Common myeloid progenitor, CD34-positive (primary cell): ENCODE measurements at regions not wholly inside any gene's neighbourhood (a gene's known extent, or its start where the extent isn't known, plus 50 kb on each side); places are given as distances from the start of the nearest gene placed in this dataset.
"Not testable (repeated sequence)": the region's sequence is repeated elsewhere in the genome, so short reads cannot be mapped to it uniquely, and the experiment has no call there.

Source experiments
- CTCF ChIA-PET: fragments of 350-600 bp; sonication (Branson Sonifier 250); formaldehyde crosslinking; loops from one replicate; lab custom pipeline; 2021; ENCODE audit warnings: antibody characterized with exemption; lab: Charles Lee
- POLR2A ChIA-PET: fragments of 350-600 bp; sonication (Branson Sonifier 250); formaldehyde crosslinking; loops from one replicate; lab custom pipeline; 2021; ENCODE audit warnings: antibody characterized with exemption; lab: Charles Lee
- DNase-seq, 3 donors: peaks; one replicate each; pipeline versions ENCODE4 v3.0.0 to v3.0.0-alpha.2; 2013
- H3K27ac ChIP-seq, 2 experiments: 1 replicate in 1 of 2; 2 replicates in 1 of 2; pipeline ENCODE4 v1.7.0; 2013; ENCODE audit warnings: inconsistent platforms in 2 of 2, low read length in 2 of 2, mild to moderate bottlenecking in 2 of 2, low read depth in 1 of 2, moderate library complexity in 1 of 2; ENCODE audit not compliant: severe bottlenecking in 2 of 2, insufficient read depth in 1 of 2, poor library complexity in 1 of 2
- H3K27me3 ChIP-seq, 5 experiments: replicated peaks in 2 of 5; 1 replicate in 3 of 5; 2 replicates in 2 of 5; pipeline versions ENCODE4 v1.6.1 to v1.7.0; 2013; ENCODE audit warnings: low read length in 4 of 5, mild to moderate bottlenecking in 2 of 5, moderate library complexity in 2 of 5, inconsistent platforms in 1 of 5; ENCODE audit not compliant: insufficient read depth in 5 of 5, control insufficient read depth in 4 of 5
- H3K36me3 ChIP-seq, 4 experiments: 1 replicate in 2 of 4; 2 replicates in 2 of 4; pipeline versions ENCODE4 v1.6.1 to v1.7.0; 2013; ENCODE audit warnings: low read length in 3 of 4, control low read depth in 1 of 4, mild to moderate bottlenecking in 1 of 4; ENCODE audit not compliant: control insufficient read depth in 4 of 4, insufficient read depth in 4 of 4
- H3K4me1 ChIP-seq, 4 experiments: 1 replicate in 3 of 4; 2 replicates in 1 of 4; pipeline versions ENCODE4 v1.6.1 to v1.7.1; 2013; ENCODE audit warnings: low read length in 3 of 4, mild to moderate bottlenecking in 3 of 4, control low read depth in 1 of 4, inconsistent platforms in 1 of 4, moderate library complexity in 1 of 4; ENCODE audit not compliant: control insufficient read depth in 4 of 4, insufficient read depth in 4 of 4; ENCODE audit errors: control extremely low read depth in 1 of 4
- H3K4me3 ChIP-seq, 7 experiments: 1 replicate in 4 of 7; 2 replicates in 3 of 7; pipeline versions ENCODE4 v1.5.1 to v1.7.0; 2013; ENCODE audit warnings: mild to moderate bottlenecking in 7 of 7, low read length in 6 of 7, moderate library complexity in 6 of 7, inconsistent platforms in 2 of 7, low read depth in 2 of 7, control low read depth in 1 of 7; ENCODE audit not compliant: insufficient read depth in 4 of 7, control insufficient read depth in 1 of 7; ENCODE audit errors: extremely low read depth in 1 of 7
- H3K9me3 ChIP-seq, 5 experiments: 1 replicate in 4 of 5; 2 replicates in 1 of 5; pipeline versions ENCODE4 v1.6.1 to v1.7.1; 2013; ENCODE audit warnings: low read length in 4 of 5, mild to moderate bottlenecking in 2 of 5, inconsistent platforms in 1 of 5, low read depth in 1 of 5, moderate library complexity in 1 of 5; ENCODE audit not compliant: control insufficient read depth in 4 of 5, insufficient read depth in 2 of 5; ENCODE audit errors: control extremely low read depth in 1 of 5
- WGBS: methylation state at CpG from one replicate; pipeline ENCODE4 v1.1.5; 2013; ENCODE audit not compliant: insufficient coverage; 5-methylcytosine and 5-hydroxymethylcytosine counted together

DNA sequence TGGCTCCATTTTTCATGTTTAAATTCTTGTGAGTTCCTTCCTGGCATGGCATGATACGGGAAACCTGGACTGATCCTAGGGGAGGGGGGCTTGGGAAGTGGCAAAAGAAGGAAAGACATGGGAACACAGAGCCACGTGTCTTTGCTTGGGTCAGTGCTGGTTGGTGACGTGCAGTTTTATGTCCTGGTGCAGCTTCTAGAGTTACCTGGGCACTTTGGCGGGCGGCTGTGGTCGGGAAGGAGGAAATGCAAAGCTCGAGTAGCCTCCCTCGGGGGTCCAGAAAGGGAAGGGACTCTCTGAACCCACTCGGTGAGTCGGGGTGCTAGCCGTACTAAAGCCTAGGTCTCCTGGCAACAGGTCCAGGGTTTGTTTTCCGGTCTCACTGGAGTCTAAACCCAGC is 94.6 kb downstream of the APOB start:
- WGBS, result 79% methylated on average over 12 of the region's 12 CpGs
- Histone ChIP-seq H3K9me3 (no peaks in the 10 kb centered on the region), H3K36me3 (no peaks in the 10 kb centered on the region), H3K27me3 (peaks cover 0 to 3% (median 0%) of the 10 kb centered on the region in 5 experiments), H3K27ac (no peak overlapping the region), H3K4me1 (no peaks in the 10 kb centered on the region), H3K4me3 (no peak overlapping the region)
- POLR2A ChIA-PET, result no interaction called here
- no peak for DNase-seq
- CTCF ChIA-PET, result no interaction called here

DNA sequence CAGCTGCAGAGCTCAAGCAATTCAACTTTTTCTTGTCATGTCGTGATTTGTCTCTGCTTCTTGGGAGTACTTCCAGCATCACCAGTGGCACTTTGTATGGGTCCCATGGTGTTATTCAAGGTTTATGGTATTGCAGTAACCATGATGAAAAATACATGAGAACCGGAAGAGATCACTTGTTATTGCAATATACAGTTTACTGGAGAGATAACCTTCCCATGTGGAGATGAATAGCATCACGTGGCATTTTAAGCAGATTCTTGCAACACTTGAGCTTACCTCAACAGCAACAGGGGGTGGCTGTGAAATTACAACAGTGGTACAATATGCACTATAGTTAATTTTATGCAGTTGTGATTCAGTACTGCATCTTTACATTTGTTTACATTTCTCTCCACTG is 97.4 kb downstream of the APOB start:
- Histone ChIP-seq H3K9me3 (peaks cover 0 to 1% (median 0%) of the 10 kb centered on the region in 5 experiments), H3K27me3 (peaks cover 0 to 1% (median 0%) of the 10 kb centered on the region in 5 experiments), H3K36me3 (no peaks in the 10 kb centered on the region), H3K4me3 (no peak overlapping the region), H3K27ac (no peak overlapping the region), H3K4me1 (no peaks in the 10 kb centered on the region)
- DNase-seq, result no peak
- ChIA-PET POLR2A (no interaction called here), CTCF (interaction anchor here (1.1 kb wide), 1 partner anchor 16 kb away, joined by 3 read pairs; no protein-coding TSS in a partner anchor)
- 92% methylated on average over 2 of the region's 3 CpGs for WGBS

DNA sequence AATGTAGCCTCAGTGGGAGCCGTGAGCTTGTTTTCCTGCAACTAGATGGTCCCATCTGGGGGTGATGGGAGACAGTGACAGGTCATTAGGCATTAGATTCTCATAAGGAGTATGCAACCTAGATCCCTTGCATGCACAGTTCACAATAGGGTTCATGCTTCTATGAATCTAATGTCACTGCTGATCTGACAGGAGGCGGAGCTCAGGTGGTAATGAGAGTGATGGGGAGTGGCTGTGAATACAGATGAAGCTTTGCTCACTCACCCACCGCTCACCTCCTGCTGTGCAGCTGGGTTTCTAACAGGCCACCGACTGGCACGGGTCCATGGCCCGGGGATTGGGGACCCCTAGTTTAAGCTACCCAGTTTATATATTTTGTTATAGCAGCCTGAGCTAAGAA is 100.2 kb downstream of the APOB start:
- H3K4me1 ChIP-seq, CTCF ChIA-PET, POLR2A ChIA-PET, H3K27ac ChIP-seq, DNase-seq, H3K4me3 ChIP-seq, H3K27me3 ChIP-seq, H3K9me3 ChIP-seq, H3K36me3 ChIP-seq: not testable (repeated sequence)
- no CpG with 5 or more reads among the region's 6 CpGs for WGBS

DNA sequence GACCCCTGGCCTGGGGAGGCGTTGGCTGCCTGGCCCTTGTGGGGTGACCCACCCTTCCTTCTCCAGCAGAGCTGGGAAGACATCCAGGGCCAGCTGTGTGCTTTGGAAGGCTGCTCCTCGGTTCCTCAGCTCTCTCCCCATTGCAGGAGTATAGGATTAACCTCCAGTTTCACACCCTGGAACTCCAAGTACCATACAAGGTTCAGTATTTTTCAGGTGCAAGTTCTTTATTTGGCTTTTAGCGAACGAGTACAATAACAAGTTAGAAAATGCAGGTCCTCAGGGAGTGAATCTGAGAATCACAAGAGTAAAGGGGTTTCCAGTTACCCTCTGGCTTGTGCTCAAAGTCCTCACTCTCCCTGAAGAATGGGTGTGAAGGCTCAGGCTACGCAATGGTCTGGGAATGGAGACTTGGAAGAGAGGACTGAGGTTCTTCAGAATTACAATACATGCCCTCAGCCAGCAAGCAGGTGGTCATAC is 101.2 kb downstream of the APOB start:
- no peaks in the 10 kb centered on the region for H3K4me1 ChIP-seq
- H3K4me3 ChIP-seq, result no peak overlapping the region
- peaks cover 0 to 1% (median 0%) of the 10 kb centered on the region in 5 experiments for H3K9me3 ChIP-seq
- CTCF ChIA-PET, result interaction anchor here (1.7 kb wide), 1 partner anchor 21 kb away, joined by 4 read pairs; no protein-coding TSS in a partner anchor
- H3K27me3 ChIP-seq, result peaks cover 0 to 1% (median 0%) of the 10 kb centered on the region in 5 experiments
- no peaks in the 10 kb centered on the region for H3K36me3 ChIP-seq
- no peak overlapping the region for H3K27ac ChIP-seq
- DNase-seq, result no peak
- WGBS, result 96% methylated on average over 5 of the region's 5 CpGs
- POLR2A ChIA-PET, result no interaction called here

DNA sequence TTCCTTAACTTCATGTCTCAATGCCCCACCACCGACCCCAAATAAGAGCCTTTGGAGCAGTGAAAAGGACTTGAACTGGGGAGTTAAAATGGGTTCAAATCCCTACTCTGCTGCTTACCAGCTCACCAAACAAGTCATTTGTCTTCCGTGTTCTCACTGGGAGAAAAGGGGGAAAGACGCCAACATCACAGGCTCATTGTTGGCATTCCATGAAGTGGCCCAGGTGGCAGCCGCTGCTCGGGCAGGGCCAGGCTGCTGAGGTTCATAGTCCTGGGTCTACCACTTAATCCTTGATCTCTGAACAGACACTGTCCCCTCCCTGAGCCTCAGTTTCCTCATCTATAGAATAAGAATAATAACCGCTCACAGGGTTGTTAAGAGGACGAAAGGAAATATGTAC is 103.0 kb downstream of the APOB start:
- POLR2A ChIA-PET, result no interaction called here
- peaks cover 0 to 1% (median 0%) of the 10 kb centered on the region in 5 experiments for H3K9me3 ChIP-seq
- no peak for DNase-seq
- CTCF ChIA-PET, result interaction anchor here (1.0 kb wide), 1 partner anchor 21 kb away, joined by 3 read pairs; no protein-coding TSS in a partner anchor
- WGBS, result 92% methylated on average over 4 of the region's 7 CpGs
- no peaks in the 10 kb centered on the region for H3K36me3 ChIP-seq
- H3K4me3 ChIP-seq, result no peak overlapping the region
- no peak overlapping the region for H3K27ac ChIP-seq
- peaks cover 0 to 4% (median 0%) of the 10 kb centered on the region in 5 experiments for H3K27me3 ChIP-seq
- H3K4me1 ChIP-seq, result no peaks in the 10 kb centered on the region

DNA sequence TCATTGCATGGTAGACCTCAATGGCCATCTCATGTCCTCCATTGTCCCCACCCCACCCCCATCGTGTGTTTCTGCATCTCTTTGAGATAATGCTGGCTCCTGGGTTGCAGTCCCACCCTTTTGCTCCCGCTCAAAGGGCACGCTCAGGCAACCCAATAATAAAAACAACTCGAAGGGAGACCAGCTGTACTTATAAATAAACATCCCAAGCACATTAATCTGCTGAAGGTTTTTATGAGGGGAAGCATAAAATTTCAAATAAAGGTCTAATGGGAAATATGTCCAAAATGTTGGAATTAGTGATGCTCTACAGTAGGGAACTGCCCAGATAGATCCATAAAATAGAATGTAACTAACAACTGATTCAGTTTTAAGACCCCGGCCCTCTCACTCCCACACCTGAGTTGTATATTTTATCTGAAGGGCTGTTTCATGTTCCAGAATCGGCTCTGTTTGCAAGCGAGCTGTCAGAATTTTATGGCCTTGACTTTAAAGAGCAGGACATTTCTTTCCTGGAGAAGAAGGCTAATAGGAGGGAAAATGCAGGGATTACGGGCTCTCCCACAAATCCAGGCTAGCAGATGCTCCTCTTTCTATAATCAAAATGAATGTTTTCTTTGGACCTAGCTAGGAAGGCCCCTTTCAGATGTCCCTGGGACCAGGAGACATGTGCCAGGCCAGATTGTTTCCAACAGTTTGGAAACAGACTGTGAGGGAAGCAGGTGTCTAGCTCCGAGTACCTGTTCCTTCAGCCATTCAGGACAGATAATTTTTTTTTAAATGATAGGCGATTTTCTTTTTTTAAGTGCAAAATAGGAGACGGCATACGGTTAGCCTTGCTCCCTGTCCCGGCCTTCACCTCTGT is 103.7 kb downstream of the APOB start:
- Histone ChIP-seq H3K36me3 (no peaks in the 10 kb centered on the region), H3K27ac (no peak overlapping the region), H3K27me3 (peaks cover 0 to 4% (median 0%) of the 10 kb centered on the region in 5 experiments), H3K9me3 (peaks cover 0 to 1% (median 0%) of the 10 kb centered on the region in 5 experiments), H3K4me1 (no peaks in the 10 kb centered on the region), H3K4me3 (no peak overlapping the region)
- 79% methylated on average over 9 of the region's 13 CpGs for WGBS
- POLR2A ChIA-PET, result no interaction called here
- CTCF ChIA-PET, result interaction anchor here (1.0 kb wide), 1 partner anchor 22 kb away, joined by 3 read pairs; no protein-coding TSS in a partner anchor
- DNase-seq, result no peak

DNA sequence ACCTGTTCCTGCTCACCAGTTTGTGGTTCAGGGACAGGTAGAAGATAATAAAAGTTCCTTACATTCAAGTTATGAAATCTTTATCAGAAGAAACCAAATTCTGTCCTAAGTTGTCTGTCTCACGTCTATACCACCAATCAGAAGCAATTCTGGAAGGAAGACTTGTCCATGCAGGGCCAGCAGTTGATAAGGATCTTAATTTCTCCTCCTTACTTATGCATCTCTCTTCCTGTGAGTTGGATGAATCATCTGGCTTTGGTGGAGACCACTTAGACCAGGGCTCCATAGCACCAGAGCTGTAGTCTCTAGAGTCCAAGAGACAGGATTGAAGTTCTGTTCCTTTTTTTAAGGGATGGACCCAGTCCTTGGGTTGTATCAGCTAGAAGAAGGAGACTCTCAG is 106.5 kb downstream of the APOB start:
- Histone ChIP-seq H3K36me3 (no peaks in the 10 kb centered on the region), H3K27ac (no peak overlapping the region), H3K27me3 (peaks cover 0 to 8% (median 0%) of the 10 kb centered on the region in 5 experiments), H3K4me1 (no peaks in the 10 kb centered on the region), H3K4me3 (no peak overlapping the region), H3K9me3 (peaks cover 0 to 1% (median 0%) of the 10 kb centered on the region in 5 experiments)
- ChIA-PET POLR2A (no interaction called here), CTCF (no interaction called here)
- WGBS, result no CpG with 5 or more reads among the region's 1 CpG
- no peak for DNase-seq
